Fibroblast of mammary gland (primary cell): ENCODE measurements at regions not wholly inside any gene's neighbourhood (a gene's known extent, or its start where the extent isn't known, plus 50 kb on each side); places are given as distances from the start of the nearest gene placed in this dataset.
A peak's percentile ranks its signal among the peaks of the same experiment; 100 is the strongest.

Experiments used
- DNase-seq: peaks from one replicate; pipeline ENCODE4 v3.0.0-alpha.2; 2010; ENCODE audit warnings: low read depth
- H3K4me3 ChIP-seq: 2 replicates; pipeline ENCODE4 v1.5.1; 2011; ENCODE audit warnings: low read depth, mild to moderate bottlenecking, low read length, moderate library complexity; ENCODE audit not compliant: control insufficient read depth
- CTCF ChIP-seq: conservative IDR thresholded peaks from 2 replicates; pipeline ENCODE4 v1.5.1; 2011; ENCODE audit warnings: low read depth, low read length, inconsistent platforms; ENCODE audit not compliant: control insufficient read depth, insufficient read depth

- TF ChIP-seq CTCF = no peak
- no peak for DNase-seq
- no peak overlapping the region for H3K4me3 ChIP-seq
These were observed 57.3 kb downstream of the HHEX start for GRCh38 chr10:92747066-92747465.

- no peak for TF ChIP-seq CTCF
- no peak overlapping the region for H3K4me3 ChIP-seq
- DNase-seq = no peak
These were observed 57.8 kb downstream of the HHEX start for GRCh38 chr10:92747600-92747999.

DNA sequence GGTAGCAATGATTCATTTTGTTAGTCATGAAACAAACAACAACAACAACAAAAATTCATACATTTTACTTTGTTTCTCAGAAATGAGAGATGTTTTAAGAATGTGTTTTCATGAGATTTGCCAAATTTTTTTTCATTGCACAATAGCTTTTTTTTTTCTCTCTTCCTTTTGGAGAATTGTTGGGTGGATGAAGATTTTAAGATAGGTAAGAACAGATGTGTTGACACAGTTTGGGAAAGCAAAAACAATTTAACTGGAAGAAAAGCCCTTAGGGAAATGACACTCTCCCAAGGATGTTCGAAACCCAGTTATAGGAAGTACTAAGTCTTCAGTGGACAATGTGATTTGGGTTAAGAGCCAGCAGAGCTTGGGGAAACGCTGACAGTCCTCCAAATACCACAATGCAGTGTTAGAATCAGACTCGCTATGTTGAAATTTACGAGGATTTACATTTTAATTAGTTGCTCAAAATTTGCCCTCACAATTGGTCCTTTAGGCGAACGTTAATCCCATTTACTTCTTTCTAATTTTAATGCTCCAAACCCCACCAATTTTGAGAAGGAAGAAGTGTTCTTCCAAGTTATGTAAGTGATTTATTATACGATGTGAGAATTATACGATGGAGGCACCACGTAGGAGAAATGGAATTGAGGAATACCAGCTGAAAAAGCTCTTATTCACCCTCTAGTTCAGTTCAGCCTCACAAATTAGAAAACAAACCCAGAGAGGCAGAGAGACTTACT lies 61.2 kb downstream of the HHEX start:
- DNase-seq = peak; percentile 18
- no peak overlapping the region for H3K4me3 ChIP-seq
- no peak for TF ChIP-seq CTCF

DNA sequence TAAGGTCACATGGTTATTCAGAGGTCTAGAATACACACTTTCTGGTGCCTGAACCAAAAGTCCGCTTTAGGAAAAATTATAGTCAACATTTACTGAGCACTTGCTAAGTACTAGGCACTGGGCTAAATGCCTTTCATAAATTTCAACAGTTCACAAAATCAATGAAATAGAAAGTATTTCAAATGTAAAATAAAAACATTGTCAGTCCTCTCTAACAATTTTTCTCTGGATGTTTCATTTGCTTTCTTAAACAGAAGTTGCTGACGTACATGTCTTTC lies 61.7 kb downstream of the HHEX start:
- no peak overlapping the region for H3K4me3 ChIP-seq
- no peak for DNase-seq
- no peak for TF ChIP-seq CTCF

DNA sequence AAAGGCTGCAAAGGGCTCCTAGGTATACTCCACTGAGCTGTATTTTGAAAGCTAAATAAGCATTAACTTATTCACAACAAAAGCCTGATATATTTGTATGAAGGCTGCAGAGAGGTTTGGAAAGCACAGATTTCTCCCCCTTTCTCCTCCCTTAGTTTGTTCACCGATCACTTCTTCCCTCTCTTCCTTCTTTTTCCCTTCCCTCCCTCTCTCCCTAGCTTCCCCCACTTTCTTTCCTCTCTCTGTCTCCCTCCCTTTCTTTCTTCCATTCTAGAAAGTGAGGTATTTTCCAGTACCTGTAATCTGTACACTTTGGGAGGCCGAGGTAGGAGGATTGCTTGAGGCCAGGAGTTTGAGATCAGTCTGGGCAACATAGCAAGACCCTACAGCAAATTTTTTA lies 62.1 kb downstream of the HHEX start:
- no peak overlapping the region for H3K4me3 ChIP-seq
- DNase-seq = no peak
- TF ChIP-seq CTCF = no peak

DNA sequence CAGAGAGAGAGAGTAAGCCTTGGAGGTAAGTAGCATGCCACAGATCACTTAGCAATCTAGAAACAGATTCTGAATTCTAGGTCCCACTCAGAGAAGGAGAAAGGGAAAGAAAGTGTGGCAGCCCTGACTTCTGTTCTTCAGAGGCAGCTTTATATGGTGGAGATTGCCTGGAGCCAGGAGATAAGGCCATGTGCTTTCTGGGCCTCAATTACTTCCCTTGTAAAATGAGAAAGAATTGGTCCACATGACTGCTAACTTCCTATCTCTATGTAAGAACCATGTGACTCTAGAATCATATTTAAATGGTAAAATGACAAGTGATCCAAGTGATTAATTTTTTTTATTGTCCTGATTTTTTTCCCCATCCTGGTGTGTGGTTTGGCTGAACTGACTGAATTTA lies 64.1 kb downstream of the HHEX start:
- no peak for TF ChIP-seq CTCF
- no peak for DNase-seq
- H3K4me3 ChIP-seq = no peak overlapping the region

DNA sequence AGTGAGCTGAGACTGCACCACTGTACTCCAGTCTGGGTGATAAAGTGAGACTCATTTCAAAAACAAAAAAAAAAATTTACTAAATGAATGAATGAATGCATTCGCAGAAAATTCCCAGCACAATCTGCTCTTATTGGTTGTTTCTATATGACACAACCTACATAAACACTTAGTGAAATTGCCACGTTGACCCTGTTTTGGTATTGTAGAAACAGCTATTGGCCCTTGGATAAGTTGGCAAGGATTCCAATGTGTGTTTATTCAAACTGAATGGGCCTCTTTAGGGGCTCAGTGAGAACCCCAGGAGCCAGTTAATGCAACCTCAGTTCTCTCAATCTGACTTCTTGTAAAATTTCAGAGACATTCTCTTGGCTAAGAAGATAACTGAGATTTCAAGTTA lies 66.0 kb downstream of the HHEX start:
- no peak for TF ChIP-seq CTCF
- H3K4me3 ChIP-seq = no peak overlapping the region
- DNase-seq = no peak
